ENCODE measurements at regions not wholly inside any gene's neighbourhood (a gene's known extent, or its start where the extent isn't known, plus 50 kb on each side); places are given as distances from the start of the nearest gene placed in this dataset.

GRCh38 chr6:145263778-145264211, 471.5 kb downstream of the EPM2A start:
- no peak overlapping the region for H3K27ac ChIP-seq
- no peak overlapping the region for H3K4me3 ChIP-seq
- ATAC-seq (no peak), DNase-seq (no peak)
- no peaks in the 10 kb centered on the region for H3K36me3 ChIP-seq (replicated peaks in 1 of 2; ENCODE audit: insufficient read depth in 1 of 2, low read depth in 2 of 2)
- no peaks in the 10 kb centered on the region for H3K4me1 ChIP-seq
- H3K27me3 ChIP-seq = no peaks in the 10 kb centered on the region
- H3K9me3 ChIP-seq = no peaks in the 10 kb centered on the region
- intact Hi-C loops (cut with DNase I) = no loop called here
- 45 to 54% methylated on average over 5 of the region's 5 CpGs for WGBS, 2 donors
- TF ChIP-seq POLR2A (IDR thresholded peaks at IDR 0.05) (no peak), CTCF (IDR thresholded peaks at IDR 0.05) (no peak)

GRCh38 chr6:145266432-145267075, 468.8 kb downstream of the EPM2A start:
- ATAC-seq (no peak), DNase-seq (no peak)
- Histone ChIP-seq H3K4me3 (no peak overlapping the region), H3K9me3 (no peaks in the 10 kb centered on the region), H3K27me3 (no peaks in the 10 kb centered on the region), H3K4me1 (no peaks in the 10 kb centered on the region), H3K36me3 (replicated peaks in 1 of 2; ENCODE audit: insufficient read depth in 1 of 2, low read depth in 2 of 2) (no peaks in the 10 kb centered on the region), H3K27ac (no peak overlapping the region)
- TF ChIP-seq POLR2A (IDR thresholded peaks at IDR 0.05) (no peak), CTCF (IDR thresholded peaks at IDR 0.05) (no peak)
- WGBS, 2 donors = 62 to 65% methylated on average over 6 of the region's 6 CpGs
- intact Hi-C loops (cut with DNase I) = no loop called here

GRCh38 chr6:145267076-145267867, 468.0 kb downstream of the EPM2A start:
- Histone ChIP-seq H3K4me1 (no peaks in the 10 kb centered on the region), H3K36me3 (replicated peaks in 1 of 2; ENCODE audit: insufficient read depth in 1 of 2, low read depth in 2 of 2) (no peaks in the 10 kb centered on the region), H3K27ac (no peak overlapping the region), H3K4me3 (no peak overlapping the region), H3K9me3 (no peaks in the 10 kb centered on the region), H3K27me3 (no peaks in the 10 kb centered on the region)
- no peak for DNase-seq
- no peak for TF ChIP-seq CTCF (IDR thresholded peaks at IDR 0.05)
- TF ChIP-seq POLR2A (IDR thresholded peaks at IDR 0.05) = no peak
- WGBS, 2 donors = 51 to 56% methylated on average over 5 of the region's 5 CpGs
- no peak for ATAC-seq
- intact Hi-C loops (cut with DNase I) = no loop called here

- H3K4me3 ChIP-seq = no peak overlapping the region
- DNase-seq (no peak), ATAC-seq (no peak)
- intact Hi-C loops (cut with DNase I) = no loop called here
- no peaks in the 10 kb centered on the region for H3K4me1 ChIP-seq
- H3K36me3 ChIP-seq (replicated peaks in 1 of 2; ENCODE audit: insufficient read depth in 1 of 2, low read depth in 2 of 2) = no peaks in the 10 kb centered on the region
- no peak overlapping the region for H3K27ac ChIP-seq
- H3K27me3 ChIP-seq = no peaks in the 10 kb centered on the region
- no peaks in the 10 kb centered on the region for H3K9me3 ChIP-seq
- TF ChIP-seq POLR2A (IDR thresholded peaks at IDR 0.05) = no peak
- WGBS, 2 donors = 27 to 52% methylated on average over 2 of the region's 2 CpGs
Measured at GRCh38 chr6:145270464-145270863, 464.9 kb downstream of the EPM2A start.

- H3K9me3 ChIP-seq = no peaks in the 10 kb centered on the region
- no peaks in the 10 kb centered on the region for H3K4me1 ChIP-seq
- H3K4me3 ChIP-seq = no peak overlapping the region
- 34 to 35% methylated on average over 4 of the region's 4 CpGs for WGBS, 2 donors
- DNase-seq (no peak), ATAC-seq (no peak)
- H3K36me3 ChIP-seq (replicated peaks in 1 of 2; ENCODE audit: insufficient read depth in 1 of 2, low read depth in 2 of 2) = no peaks in the 10 kb centered on the region
- no peaks in the 10 kb centered on the region for H3K27me3 ChIP-seq
- H3K27ac ChIP-seq = no peak overlapping the region
- TF ChIP-seq POLR2A (IDR thresholded peaks at IDR 0.05) (no peak), CTCF (IDR thresholded peaks at IDR 0.05) (no peak)
- intact Hi-C loops (cut with DNase I) = no loop called here
Measured at GRCh38 chr6:145271040-145271439, 464.3 kb downstream of the EPM2A start.
